IPS-NIHi7 (cell line): ENCODE measurements at regions not wholly inside any gene's neighbourhood (a gene's known extent, or its start where the extent isn't known, plus 50 kb on each side); places are given as distances from the start of the nearest gene placed in this dataset.
"Not testable (repeated sequence)": the region's sequence is repeated elsewhere in the genome, so short reads cannot be mapped to it uniquely, and the experiment has no call there.

Experiments used
- DNase-seq: peaks from one replicate; pipeline ENCODE4 v3.0.0; 2012; ENCODE audit warnings: mixed read lengths; ENCODE audit errors: extremely low spot score

DNA sequence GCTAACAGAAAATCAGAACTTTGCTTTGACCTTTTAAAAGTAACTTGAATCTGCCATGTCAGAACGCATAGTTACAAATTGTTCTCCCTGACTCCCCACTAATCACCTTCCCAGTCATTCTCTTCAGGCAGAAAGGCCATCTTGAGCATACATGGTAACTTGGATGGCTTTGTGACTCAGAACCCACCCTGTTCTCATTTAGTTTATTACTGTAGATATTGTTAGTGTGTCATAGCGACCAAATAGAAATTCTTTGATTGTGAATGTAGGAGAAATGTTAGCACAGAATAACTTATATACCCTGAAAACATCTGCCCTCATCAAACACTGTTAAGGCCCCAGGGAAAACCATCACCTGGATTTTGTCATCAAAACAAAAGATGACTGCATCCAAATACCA, 382.0 kb downstream of the MAGEB5 start:
- no peak for DNase-seq

DNA sequence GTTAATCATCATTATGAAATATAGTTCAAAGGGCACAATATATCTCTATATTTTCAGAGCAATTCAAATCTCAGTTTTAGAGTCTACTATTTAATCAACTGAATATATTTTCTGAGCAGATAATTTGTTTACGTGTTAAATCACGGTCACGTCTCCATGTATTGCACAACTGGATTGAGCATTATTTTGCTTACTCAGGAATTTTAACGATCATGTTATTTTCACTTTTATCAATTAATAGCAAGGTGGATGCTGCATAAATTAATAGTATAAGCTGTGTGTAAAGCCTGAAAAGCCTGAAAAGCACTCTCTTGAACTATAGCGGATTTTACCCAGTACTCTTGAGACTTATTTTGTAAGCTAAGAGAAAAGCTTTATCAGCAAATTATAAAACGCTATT, 374.9 kb downstream of the MAGEB5 start:
- DNase-seq: no peak

DNA sequence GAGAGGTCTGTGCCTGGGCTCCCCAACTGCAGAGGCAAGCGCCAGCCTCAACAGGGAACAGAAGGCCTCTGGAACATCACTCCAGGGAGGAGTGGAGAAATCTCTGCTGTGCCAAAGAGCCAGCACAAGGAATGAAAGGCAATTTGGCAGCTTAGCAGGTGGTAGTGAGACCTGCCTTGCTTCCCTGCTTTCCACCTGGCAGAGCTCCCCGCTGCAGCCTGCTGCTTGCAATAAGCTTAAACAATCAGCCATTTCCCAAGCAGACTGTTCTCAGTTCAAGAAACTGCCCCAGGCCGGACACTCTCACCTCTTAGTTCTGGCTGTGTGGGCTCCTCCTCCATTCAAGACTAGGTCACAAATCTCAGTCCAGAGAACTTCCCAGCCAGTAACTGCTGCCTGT, 370.6 kb downstream of the MAGEB5 start:
- DNase-seq: no peak

DNA sequence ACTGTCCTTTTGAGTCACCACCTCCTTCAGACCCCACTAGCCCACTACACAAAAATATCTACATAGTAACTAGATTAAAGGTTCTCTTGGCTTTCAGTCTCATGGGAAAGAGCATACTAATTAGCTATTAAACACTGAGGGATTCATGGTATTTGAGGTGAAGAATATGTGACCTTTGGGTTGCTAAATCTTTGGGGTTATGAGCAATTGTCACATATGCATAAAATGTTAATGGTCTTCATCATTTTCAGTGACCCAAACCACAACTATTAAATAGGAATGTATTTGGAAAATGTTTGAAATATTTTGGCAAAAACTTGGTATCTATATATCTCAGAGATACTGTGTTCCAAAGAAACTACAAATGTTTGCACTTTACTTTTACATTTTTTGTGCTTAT, 365.1 kb downstream of the MAGEB5 start:
- DNase-seq: no peak

DNA sequence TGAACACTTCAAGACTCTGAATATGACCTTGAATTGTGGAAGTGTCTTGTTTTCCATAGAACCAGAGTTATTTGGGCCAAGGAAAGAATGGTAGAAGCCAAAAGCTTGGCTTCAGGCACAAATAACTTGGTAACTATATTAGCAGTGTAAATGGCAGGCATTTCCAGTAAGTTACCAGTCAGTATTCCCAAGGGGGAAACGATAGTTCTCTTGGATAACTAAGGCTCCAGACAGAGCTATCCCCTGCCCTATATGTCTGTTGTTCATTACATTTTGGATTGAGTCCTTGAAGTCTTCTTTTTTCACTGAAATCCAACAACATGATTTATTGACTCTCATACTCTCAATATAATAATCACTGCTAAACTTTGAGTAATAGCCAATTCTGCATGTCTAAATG, 364.1 kb downstream of the MAGEB5 start:
- no peak for DNase-seq

DNA sequence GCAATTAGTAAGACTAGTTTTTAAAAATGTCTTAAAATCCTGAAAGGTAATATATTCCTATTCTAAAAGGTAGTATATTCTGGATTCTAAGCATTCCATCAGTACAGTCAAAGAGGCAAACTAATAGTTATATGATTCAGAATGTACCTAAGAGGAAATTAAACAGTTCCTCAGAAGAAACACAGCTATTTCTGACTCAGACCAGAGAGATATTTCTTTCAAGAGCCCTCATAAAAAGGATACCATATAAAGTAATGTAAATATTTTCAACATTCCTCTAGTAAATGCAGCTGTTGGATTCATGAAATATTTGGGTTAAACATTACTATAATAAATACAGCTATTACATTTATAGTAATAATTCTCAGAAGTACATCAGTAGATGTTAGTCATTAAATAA, 358.3 kb downstream of the MAGEB5 start:
- no peak for DNase-seq

DNA sequence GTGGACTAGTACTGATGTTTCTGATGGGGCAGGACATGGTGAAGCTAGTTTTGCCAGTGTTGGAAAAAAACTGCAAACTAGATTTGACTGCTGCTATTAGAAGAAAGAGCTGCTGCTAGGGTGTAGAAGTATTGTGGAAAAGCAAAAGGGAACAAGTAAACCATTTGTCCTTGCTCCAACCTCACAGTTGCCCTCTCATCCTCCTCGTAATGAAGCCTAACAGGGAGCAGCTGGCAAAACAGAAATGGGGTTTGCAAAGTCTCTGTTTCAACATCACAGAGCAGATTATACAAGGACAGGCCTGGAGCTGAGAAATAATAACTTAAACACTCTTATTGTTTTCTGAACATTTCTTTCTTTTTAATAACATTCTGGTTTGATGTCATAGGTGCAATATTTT, 346.2 kb downstream of the MAGEB5 start:
- no peak for DNase-seq

DNA sequence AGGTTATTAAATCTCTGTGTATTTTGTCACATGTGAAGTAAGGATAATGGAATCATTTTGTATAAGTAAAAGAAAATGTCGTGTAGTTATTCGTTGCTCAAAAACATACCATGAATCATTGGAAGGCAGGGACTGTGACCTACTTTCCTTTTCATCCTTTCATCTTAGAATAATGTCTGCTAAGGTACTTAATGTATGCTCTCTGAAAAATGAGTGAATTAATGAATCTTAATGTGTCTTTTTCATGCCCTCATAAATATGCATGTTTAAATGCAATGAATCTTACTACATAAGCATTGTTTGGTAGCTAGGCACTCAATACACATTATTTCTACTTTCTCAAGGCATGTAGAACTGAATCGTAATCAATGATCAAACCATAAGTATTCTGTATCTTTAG, 343.9 kb downstream of the MAGEB5 start:
- DNase-seq: no peak

DNA sequence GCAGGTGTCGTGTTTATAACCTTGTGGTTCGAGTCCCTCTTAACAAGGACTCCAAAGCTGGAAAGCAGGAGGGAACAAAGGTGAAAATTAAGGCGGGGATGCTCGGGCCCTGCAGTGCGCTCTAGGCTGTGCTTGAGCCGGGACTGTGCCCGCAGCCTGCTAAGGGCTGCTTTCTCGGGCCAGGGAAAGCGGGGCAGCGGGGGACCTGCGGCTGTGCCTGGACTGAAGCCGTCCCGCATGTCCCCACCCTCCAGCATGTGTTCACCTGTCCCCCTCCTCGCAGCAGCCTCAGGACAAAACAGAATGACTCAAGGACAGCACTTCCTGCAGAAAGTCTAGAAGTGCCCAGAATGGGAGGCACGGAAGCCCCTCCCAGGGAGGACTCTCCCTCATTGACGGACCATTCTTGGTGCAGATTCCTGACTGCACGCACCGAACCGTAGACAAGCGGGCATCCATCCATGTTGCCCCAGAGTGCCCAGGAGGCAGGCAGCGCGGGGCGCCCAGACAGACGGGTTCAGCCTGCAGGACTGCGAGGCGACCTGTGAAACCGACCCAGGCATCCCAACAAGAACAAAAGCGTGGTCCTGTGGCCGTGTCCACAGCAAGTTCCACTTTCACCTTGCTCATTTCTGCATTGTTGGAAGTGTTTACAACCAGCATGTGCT, 342.9 kb downstream of the MAGEB5 start:
- no peak for DNase-seq

DNA sequence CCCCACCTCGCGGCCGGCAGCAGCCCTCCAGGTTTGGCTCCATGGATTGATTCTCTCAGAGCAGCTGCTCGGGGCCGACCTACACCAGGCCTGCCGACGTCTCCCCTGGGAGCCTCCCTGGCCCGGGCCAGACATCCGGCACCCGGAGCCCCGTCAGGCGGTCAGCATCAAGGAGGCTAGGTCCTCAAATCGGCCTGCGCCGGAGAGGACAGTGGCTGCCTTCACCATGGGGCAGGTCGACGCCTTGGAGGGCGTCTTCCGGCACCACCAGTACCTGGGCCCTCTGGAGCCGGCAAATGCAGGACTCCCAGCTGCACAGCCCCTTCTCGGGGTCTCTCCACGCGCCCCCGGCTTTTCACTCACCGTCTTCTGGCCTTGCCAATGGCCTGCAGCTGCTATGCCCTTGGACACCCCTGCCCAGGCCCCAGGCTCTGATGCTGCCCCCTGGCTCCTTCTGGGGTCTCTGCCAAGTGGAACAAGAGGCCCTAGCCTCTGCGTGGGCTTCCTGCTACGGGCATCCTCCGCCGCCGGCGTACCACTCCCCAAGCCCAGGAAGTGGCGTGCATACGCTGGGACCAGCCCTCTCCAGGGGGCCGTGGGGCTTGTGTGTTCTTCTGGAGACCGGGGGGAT, 341.8 kb downstream of the MAGEB5 start:
- DNase-seq: no peak

DNA sequence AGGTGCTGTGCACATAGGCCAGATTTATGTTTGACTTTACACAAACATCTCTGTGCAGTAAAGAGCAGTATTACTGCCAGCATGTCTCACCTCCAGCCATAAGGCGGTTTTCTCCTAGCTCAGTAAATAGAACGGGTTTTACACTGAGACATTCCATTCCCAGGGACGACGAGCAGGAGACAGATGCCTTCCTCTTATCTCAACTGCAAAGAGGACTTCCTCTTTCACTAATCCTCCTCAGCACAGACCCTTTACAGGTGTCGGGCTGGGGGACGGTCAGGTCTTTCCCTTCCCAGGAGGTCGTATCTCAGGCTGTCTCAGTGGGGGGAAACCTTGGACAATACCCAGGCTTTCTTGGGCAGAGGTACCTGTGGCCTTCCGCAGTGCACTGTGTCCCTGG, 309.8 kb downstream of the MAGEB5 start:
- not testable (repeated sequence) for DNase-seq

DNA sequence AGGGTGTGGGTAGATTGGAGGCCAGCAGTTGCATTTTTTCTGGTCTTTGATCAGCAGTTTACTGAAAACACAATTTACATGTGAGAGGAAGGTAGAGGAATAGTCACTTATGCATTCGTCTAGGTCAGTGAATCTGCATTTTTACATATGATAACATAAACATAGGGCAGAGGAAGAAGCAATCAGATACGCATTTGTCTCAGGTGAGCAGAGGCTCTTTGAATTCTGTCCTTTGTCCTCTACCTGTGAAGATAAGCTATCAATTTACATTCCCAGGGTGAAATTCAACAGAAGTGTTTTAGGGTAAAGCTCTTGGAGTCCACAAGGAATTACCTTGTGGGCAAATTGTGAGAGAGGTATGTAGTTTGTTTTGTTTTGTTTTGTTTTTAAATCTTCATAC, 306.5 kb downstream of the MAGEB5 start:
- peak; percentile 10 for DNase-seq

DNA sequence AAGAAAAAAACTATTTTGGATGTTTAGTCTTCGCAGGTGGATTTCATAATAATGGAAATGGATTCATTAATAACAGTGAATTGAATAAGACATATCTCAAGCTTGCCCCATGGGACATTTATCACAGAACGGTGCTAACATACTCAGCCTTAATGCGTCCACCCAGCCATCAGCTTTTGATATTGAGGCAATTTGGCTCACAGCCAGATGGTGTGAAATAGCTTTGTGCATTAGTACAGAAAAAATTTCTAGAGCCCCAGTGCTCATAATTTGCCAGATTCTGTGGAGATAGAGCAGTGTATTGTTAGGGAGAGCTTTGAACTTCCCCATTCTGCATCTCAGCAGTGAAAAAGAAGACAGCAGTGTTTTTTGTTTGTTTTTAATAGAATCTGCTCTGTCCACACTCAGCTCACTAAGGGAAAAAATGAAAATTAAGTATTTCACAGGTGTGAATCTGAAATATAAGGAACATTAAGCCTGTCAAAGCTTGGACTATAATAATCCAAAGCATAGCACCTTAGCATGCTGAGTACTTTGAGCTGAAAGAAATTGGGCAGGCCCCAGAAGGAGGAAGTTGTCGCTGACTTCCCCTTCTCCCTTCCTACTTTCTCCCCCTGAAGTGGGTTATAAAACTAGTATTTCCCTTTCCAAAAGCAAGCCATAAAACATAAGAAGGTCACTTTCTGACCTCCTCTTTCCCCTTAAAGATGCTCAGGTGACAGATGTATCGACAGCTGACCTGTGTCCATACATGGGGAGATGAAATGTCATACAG, 295.8 kb downstream of the MAGEB5 start:
- no peak for DNase-seq

DNA sequence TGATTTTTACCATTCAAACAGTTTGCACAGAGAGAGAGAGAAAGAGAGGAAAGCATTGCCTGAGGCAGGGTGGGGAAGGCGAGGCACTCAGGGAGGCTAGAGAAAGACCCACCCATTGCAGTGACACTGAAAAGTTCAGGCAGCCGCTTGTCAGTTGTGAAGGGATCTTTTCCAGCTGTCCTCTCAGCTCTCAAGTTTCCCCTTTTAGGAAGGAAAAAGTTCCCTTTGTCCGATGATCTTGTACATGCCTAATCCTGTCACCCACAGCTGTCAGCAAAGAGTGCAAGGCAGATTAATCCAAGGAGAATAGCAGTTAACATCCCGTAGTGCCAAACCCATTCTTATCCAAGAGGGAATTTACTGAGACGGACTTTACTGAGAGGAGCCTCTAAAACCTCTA, 255.0 kb downstream of the MAGEB5 start:
- no peak for DNase-seq

DNA sequence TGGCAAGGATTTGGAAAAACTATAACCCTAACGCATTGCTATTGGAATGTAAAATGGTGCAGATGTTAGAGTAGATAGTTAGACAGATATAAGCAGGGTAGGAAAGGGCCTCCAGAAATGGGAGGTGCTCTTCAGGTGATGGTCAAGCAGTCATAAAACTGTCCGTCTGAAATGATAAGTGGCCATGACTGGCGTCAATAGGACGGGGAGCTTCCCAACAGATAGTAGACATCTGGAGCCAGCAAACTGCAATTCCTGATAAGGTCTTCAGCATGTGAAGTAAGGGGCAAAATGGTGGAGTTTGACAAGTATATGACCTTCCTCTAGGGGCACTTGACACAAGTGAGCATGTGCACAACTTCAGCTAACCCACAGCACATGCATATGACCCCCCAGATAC, 250.4 kb downstream of the MAGEB5 start:
- no peak for DNase-seq

DNA sequence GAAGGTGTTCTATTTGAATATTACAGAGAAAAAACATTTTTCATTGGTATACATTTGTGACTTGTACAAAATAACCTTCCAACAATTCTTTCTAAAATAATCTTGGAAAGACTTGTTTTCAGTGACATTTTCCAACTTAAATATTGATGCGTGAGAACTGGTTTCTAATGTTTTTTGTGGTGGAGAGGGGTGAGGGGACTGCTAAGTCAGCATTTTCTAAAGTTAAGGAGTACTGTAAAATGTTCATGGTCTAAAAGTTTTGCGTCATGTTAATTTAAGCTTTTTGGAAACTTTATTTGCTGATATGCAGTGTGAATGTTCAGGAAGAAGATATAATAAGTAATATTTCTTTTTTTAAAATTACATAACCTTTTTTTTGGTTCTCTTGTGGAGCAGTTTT, 229.3 kb downstream of the MAGEB5 start:
- DNase-seq: no peak

DNA sequence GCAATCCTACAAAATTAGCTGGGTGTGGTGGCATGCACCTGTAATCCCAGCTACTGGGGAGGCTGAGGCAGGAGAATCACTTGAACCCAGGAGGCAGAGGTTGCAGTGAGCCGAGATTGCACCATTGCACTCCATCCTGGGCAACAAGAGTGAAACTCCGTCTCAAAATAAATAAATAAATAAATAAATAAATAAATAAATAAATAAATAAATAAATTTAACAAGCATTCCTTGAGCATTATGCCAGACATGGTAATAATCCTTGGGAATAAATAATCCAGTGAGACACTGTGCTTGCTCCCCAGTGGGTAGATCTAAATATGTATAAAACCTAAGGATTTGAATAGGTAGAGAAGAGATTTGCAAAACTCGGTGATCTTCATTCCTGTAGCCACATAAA, 228.4 kb downstream of the MAGEB5 start:
- not testable (repeated sequence) for DNase-seq

DNA sequence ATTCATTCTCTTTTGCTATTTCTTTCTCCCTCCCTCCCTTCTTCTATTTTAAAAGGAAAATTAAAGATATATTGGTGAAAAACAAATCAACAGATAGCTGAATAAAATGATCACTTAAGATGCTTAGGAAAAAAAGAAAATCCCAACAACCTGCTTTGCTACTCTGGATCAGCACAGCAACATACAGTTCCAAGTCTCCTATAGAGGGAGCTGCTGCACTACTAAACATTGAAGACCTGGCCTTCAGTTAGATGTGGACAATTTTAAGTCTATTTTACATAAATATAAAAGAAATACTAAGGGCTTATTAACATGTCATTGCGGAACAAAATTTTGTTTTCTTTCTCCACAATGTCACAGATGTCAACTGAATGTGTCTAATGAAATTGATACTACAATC, 226.4 kb downstream of the MAGEB5 start:
- peak; percentile 41 for DNase-seq

DNA sequence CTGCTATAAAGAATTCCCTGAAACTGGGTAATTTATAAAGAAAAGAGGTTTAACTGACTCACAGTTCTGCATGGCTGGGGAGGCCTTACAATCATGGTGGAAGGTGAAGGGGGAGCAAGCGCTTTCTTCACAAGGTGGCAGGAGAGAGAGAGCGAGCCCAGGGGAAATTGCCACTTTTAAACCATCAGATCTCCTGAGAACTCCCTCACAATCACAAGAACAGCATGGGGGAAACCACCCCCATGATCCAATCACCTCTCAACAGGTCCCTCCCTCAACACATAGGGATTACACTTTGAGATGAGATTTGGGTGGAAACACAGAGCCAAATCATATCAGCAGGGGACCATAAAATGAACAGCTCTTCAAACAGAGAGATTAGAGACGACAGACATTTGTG, 198.6 kb downstream of the MAGEB5 start:
- no peak for DNase-seq

DNA sequence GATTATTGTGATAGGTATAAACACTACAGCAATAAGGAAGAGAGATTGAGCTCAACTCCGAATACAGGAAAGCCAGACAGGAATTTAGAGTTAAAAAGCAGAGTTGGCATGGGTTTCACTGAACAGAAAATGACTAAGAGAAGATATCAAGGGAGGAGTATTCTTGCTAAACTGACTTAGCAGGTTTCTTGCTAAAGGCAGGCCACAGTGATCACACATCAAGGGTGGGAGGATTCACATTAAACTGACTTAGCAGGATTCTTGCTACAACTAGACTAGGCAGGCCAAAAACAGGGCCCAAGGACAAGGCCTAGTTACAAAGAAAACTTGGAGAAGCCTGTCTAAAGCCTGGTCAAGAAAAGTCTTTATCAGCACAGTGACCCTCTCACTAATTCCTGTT, 195.1 kb downstream of the MAGEB5 start:
- DNase-seq: no peak

DNA sequence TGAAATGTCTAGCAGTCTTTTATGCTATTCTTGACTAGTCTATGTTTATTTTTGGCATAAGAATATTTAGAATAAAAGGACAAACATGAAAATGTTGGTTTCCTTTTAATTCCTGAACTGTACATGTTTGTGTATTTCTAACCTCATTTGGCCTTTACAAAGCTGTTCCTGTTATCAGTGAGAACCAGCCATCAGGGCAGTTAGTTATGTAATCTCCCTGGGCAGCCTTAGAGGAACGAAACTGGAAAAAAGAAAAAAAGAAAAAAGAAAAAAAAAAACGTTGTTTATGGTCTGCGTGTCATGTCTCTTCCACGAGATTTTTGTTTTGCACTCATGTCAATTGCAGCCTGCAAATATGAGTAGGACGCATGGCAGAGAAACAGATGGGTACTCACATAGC, 193.7 kb downstream of the MAGEB5 start:
- no peak for DNase-seq

DNA sequence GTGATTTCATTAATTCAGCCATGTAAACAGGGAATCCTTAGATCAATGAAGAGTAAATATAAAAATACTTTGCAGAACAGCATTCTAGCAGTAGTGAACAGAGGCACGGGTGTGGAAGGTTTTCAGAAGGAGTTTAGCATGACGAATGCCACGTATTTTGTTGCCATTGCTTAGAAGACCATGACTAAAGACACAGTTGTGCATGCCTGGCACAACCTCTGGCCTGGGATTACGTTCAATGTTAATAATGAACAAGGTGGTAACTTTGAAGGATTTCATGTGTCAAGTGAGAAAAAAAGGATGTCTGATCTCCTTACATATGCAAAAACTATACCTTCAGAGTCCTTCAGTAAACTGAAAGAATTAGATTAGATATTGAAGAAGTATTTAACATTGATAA, 171.9 kb downstream of the MAGEB5 start:
- DNase-seq: no peak

DNA sequence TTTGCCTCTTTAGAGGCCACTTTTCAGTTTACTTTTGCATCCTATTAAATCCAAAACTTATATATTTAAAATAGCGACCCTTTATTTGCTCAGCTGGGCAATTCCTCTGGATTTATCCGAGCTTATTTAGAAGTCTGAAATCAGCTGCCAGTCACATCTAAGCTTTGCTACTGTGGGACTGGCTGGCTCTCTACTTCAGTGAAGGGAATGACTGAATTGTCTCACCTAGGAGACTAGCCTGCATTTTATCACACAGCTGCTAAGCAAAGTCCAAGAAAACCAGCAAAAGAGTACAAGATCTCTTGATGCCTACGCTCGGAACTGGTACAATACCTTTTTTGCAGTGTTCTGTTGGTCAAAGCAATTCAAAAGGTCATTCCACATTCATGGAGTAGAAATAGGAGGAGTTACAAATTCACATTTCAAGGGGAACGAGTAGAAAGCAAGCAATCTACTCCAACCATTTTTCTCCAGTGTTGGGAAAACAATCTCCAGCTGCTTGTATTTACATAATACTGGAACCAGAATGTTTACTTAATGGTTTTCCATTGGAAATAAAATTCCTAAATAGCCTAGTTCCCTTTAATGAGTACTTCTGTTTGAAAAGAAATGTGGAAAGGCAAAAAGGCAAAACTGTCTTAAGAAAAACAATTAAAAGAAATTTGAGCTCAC, 160.2 kb downstream of the MAGEB5 start:
- DNase-seq: peak; percentile 14
